HG02623 (cell line): ENCODE measurements at regions not wholly inside any gene's neighbourhood (a gene's known extent, or its start where the extent isn't known, plus 50 kb on each side); places are given as distances from the start of the nearest gene placed in this dataset.
"Not testable (repeated sequence)": the region's sequence is repeated elsewhere in the genome, so short reads cannot be mapped to it uniquely, and the experiment has no call there.

Experiments used
- ATAC-seq: cut with Tn5 transposase; IDR thresholded peaks from one replicate; pipeline ENCODE4 v1.9.1; 2021; ENCODE audit warnings: moderate library complexity; ENCODE audit not compliant: unreplicated experiment

DNA sequence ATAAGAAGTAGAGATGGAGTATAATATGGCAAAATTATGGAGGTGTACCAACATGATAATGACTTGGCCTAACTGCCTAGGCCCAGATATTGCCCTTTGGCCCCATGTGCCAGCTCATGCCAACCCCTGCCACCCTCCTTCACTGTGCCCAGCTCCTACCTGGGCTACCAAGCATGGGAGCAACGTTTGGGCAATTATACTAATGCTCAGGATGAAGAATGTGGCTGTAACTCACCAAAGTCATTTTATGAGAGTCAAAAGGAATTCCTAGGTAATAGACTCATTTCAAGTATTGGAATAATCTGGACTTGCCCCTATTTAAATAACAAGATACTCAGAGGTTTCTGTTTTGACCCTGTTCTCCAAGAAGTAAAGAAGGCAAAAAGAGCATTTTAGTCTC is 240.2 kb upstream of the IL12A start:
- ATAC-seq: no peak

DNA sequence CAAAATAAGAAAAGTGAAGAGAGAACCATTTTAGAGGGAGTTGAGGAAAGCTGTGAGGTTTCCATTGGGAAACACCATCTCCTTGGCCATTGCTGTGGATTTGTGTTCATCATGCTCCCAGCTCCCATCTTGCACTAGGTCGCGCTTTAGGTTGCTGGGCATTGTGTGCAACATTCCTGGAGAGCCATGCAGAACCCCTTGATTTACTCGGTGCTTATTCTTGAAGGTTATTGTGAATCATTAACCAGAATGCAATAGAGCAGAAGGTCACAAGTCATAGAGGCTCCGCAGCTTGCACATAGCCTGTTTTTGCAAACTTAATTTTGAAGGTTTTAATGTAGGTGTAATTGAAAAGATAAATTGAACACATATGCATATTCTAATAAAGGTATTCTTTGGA is 239.2 kb upstream of the IL12A start:
- no peak for ATAC-seq

DNA sequence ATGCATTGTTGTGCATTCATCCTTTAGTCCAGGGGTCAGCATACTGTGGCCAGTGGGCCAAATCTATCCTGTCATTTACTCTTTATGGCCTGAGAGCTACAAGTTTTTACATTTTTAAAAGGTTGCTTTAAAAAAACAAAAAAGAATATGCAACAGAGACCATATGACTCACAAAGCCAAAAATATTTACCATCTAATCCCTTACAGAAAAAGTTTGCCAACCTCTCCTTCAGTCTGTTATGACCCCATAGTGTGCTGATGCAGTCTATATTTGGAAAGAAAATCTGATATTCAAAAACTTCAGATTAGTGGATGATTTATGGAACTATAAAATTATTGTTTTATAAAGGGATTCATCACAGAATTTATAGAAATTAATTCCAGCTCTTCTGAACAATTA is 237.5 kb upstream of the IL12A start:
- ATAC-seq: no peak

DNA sequence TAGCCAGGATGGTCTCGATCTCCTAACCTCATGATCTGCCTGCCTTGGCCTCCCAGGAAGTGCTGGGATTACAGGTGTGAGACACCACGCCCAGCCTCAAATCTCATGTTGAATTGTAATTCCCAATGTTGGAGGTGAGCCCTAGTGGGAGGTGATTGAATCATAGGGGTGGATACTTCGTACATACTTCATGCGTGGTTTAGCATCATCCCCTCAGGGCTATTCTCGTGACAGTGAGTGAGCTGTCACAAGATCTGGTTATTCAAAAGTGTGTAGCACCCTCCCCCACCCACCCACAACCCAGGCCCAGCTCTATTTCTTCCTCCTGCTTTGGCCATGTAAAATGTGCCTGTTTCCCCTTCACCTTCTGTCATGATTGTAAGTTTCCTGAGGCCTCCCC is 236.9 kb upstream of the IL12A start:
- no peak for ATAC-seq

DNA sequence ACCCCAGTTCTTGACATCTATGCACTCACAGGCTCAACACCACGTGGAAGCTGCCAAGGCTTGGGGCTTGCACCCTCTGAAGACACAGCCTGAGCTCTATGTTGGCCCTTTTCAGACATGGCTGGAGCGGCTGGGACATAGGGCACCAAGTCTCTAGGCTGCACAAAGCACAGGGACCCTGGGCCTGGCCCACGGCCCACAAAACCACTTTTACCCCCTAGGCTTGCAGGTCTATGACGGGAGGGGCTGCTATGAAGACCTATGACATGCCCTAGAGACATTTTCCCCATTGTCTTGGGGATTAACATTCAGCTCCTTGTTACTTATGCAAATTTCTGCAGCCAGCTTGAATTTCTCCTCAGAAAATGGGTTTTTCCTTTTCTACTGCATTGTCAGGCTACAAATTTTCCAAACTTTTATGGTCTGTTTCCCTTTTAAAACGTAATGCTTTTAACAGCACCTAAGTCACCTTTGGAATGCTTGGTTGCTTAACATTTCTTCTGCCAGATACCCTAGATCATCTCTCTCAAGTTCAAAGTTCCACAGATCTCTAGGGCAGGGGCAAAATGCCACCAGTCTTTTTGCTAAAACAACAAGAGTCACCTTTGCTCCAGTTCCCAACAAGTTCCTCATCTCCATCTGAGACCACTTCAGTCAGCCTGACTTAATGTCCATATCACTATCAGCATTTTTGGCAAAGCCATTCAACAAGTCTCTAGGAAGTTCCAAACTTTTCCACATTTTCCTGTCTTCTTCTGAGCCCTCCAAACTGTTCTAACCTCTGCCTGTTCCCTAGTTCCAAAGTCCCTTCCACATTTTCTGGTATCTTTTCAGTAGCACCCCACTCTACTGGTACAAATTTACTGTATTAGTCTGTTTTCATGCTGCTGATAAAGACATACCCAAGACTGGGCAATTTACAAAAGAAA is 232.1 kb upstream of the IL12A start:
- ATAC-seq: not testable (repeated sequence)

DNA sequence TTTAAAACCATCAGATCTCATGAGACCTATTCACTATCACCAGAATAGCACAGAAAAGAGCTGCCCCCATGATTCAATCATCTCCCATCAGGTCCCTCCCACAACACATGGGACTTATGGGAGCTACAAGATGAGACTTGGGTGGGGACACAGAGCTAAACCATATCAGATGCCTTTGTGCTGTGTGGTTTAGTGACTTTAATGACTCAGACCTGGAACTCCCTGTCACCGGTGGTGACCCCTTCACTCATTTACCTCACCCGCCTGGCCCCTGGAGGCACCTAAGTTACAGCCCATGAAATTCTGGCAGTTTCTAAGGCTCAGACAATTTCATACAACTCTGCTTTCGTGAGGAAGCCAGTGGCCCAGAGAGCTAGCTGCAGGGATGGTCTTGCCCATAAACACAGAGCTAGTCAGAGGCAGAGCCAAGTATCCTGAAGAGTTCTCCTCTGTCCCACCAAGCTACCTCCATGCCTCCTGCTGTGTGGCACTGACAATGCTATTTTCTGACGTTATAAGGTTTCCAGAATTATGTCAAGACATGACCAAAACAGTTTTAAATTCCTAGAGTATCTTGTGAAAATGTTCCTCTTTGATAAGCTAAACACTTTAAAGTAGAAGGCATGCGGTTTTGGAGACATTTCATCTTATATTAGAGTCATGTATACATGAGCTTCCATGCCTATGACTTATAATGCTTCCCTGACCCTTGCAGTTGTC is 231.1 kb upstream of the IL12A start:
- no peak for ATAC-seq

DNA sequence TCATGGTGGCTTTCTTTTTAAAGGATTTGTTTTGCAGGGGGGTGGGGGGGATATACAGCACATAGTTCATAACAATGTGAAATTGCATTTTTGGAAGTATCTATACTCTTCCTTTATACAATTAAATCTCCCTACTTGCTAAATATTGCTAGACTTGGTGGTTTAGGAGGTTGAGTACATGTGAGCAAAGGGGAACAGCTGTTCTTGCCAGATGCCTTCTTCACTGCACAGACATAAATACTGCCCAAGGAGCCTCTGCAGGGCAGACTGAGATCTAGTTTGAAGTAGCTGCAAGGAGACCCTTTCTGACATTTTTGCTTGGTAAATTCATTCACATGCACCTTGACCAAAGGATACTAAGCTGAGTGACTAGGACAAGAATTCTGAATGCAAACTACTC is 228.6 kb upstream of the IL12A start:
- no peak for ATAC-seq

DNA sequence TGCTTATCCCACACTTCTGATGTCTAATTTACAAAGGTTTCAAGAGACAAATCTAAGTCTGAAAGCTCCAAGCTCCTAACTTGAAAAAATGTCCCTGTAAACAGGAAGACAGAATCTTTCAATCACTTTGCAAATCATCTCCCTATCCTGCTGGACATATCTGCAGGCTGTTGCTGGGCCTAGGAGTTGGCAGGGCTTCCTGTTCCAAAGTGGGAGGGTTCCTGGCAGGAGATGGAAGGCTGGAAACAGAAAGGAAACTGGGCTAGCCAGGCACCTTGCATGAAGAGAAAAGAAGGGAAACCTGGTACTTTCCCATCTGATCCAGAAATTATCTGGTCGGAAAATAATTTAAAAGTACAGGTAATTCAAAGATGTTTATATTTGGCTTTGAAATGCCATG is 227.3 kb upstream of the IL12A start:
- no peak for ATAC-seq

DNA sequence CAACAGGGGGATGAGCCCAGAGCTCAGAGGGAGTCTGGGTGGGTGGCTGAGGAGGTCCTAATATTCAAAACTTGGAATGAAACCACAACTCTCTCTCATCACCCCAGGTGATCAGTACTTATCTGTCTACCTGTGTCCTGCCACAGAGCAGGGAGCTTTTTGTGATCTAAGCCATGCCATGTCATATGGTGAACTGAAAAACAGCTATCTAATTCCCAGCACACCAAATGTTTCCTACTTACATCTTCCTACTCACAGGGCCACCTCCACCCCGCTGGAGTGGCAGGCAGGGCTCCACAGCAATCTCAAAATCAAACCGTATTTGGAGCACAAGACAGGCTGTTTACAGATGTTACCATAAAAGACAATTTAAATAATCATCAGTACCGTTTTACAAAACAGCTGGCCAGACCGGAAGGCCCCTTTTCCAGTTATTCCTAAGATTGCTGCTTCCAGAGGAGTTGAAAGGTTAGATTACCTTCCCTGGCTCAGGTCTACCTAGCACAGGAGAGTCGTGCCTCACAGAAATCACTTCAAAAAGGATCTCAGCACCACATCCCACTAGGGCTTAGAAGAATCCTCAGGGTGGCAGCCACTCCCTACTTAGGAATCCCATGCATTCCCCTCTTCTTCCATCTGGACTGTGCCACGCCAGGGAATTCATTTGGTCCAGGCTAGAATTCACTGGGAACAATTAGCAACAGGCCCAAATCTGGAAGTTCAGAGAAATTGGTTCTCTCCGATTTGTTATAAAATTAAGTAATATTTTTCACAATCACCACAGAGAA is 226.6 kb upstream of the IL12A start:
- ATAC-seq: no peak

DNA sequence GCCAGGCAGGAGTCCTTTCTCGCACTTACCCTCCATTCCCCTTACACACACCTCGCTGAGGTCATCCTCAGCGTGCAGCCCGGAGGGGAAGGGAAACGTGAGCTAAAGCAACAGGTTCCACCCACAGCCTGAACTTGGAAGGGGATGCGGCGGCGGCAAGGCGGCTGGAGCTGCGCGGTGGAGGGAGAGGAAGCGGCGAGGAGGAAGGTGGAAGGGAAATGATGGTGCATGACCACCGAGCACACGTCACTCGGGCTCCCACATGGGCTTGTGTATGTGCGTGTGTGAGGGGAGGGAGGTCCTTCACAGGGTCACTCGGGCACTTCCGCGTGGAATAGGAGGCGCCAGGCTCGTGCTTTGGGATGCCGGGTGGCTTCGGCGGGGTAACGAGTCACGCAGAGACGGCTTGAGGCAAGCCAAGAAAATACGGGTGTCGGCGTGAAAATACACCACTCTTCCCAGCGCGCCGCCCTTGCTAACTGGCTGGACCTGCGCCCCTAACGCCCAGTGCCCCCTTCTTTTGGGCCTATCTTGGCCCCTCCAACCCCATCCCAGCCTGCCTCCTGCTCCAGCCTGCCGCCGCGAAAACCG is 225.5 kb upstream of the IL12A start:
- ATAC-seq: peak; percentile 20

DNA sequence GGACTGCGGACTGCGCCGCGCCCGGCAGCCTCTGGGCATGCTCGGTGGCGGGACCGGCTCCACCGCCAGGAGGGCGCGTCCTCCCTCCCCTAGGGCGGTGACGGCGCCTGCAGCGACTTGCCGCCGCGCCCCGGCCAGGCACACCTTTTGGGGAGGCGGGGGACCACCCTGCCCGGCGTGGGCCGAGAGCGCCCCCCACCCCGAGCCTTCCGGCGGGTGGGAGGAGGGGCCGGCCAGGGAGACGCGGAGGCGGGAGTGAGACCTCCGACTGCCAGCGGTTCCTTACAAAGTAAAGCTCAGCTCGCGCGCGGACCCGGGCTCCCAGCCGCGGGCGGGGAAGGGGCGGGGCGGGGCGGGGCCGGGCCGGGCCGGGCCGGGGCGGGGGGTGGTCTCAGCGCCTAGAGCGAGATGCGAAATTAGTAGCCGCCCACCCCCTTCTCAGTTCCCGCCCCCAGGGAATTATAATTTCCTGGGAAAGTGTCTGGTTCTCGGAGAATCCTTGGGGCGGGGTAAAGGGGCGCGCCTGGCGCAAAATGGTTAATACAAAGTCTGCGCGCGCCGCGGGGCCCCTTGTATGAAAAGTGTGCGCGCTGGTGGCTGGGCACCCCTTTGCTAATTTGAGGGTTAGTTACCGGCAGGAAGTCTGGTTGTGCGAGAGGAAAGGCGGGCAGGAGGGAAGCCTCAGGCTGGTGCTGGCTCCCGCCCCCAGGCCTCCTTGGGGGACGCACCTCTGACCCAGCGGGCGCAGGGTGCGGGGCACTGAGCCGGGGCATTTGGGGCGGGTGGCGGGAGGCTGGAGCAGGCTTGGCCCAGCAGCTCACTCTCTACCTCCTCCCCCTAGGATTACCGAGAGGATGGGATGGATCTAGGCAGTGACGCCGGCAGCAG is 224.8 kb upstream of the IL12A start:
- peak; percentile 59 for ATAC-seq

DNA sequence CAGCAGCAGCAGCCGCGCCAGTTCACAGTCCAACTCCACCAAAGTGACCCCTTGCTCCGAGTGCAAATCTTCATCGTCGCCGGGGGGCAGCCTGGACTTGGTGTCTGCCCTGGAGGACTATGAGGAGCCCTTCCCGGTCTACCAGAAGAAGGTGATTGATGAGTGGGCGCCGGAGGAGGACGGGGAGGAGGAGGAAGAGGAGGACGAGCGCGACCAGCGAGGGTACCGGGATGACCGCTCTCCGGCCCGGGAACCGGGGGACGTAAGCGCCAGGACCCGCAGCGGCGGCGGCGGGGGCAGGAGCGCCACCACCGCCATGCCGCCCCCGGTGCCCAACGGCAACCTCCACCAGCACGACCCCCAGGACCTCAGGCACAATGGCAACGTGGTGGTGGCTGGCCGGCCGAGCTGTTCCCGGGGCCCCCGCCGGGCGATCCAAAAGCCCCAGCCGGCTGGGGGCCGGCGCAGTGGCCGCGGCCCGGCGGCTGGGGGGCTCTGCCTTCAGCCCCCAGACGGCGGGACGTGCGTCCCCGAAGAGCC is 224.1 kb upstream of the IL12A start:
- ATAC-seq: no peak

DNA sequence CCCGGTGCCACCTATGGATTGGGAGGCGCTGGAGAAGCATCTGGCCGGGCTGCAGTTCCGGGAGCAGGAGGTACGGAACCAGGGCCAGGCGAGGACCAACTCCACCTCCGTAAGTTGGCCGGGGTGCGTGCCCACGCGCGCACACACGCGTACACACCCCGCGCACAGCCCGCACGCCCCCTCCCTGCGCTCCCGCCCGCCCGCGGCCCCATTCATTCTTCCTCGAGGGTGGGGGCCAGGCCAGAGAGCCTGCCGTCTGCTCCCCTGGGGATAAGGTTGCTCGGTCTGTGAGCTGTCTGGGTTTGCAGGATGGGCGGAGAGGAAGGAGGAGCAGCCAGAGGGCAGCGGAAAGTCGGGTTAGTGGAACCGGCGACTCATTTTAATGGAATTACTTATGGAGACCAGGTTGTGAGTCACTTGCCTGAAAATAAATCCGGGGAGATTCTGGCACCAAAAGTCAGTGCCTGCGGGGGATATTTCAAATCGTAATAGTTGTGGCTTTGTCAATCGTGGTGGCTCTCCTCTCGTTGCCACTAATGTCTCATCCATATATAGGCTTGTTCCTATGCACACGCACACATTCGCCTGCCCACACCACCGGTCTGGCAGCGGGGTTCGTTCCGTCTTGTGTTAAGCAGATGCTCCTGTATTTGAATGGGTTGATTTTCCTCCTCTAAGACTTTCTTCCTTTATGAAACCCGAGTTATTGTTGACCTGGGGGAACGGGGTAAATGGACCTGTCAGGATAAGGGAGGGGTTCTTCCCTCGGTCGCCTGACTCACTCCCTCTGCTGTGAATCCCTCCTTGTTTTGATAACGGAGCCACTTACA is 223.4 kb upstream of the IL12A start:
- no peak for ATAC-seq

DNA sequence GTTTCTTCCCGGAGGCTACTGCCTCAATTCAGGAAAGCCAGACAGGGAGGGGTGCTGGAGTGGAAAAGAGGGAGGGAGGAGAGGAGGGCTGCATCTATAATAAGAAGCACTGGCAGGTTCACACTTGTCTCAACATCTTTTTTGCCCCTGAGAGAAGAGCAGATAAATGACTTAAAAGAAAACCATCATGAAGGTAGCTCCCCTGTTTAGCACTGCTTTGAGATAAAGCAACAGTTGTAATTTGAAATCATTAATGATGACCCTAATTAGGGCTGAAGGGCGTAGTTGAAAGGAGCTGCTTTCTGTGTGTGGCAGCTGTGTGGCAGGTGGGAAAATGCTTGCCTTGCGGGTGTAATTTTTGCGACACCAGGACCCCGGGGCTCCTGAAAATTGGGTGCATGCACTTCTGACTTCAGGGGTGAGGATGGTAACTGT is 222.8 kb upstream of the IL12A start:
- no peak for ATAC-seq

DNA sequence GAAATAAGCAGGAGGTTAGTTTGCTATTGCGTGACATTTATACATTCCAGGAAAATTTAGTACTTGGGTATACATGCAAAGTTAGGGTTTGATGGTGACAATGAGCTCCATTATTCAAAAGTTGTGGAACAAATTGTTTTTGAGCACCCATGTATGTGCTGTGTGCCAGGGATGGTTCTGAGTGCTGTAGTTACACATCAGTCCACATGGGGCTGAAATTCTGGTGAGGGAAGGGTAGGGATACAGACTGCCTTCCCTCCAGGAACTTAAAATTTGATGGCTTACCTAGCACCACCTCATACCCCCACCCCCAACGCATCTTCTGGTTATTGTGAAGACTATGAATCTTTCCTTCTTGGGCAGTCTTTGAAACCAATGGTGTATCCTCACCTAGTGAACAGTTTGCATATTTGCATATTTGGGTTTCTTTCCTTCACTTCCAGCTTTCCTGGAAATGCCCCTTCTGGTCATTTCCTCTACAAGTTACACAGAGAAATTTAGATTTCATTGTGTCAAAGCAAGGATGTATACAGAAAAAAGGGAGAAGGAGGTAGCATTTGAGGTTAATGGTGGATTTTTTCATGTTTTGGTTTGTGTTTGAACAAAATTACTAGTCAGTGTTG is 222.0 kb upstream of the IL12A start:
- no peak for ATAC-seq

DNA sequence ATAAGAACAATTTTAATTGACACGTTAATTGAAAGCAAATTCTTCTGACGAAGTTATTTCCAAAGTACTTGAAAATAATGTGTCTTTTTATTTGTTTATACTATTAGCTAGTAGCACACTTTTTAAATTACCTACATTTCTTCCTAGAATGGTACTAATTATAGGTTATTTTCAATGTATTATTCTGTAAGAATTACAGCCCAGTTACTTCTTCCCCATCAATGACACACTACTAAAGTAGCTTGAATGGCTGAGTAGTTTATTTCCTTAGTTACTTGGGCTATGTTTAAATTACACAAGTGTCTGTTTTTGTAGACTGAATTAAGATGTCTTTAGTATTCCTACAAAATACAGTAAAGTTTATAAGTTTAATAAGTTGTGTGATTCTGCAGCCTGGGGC is 217.6 kb upstream of the IL12A start:
- no peak for ATAC-seq

DNA sequence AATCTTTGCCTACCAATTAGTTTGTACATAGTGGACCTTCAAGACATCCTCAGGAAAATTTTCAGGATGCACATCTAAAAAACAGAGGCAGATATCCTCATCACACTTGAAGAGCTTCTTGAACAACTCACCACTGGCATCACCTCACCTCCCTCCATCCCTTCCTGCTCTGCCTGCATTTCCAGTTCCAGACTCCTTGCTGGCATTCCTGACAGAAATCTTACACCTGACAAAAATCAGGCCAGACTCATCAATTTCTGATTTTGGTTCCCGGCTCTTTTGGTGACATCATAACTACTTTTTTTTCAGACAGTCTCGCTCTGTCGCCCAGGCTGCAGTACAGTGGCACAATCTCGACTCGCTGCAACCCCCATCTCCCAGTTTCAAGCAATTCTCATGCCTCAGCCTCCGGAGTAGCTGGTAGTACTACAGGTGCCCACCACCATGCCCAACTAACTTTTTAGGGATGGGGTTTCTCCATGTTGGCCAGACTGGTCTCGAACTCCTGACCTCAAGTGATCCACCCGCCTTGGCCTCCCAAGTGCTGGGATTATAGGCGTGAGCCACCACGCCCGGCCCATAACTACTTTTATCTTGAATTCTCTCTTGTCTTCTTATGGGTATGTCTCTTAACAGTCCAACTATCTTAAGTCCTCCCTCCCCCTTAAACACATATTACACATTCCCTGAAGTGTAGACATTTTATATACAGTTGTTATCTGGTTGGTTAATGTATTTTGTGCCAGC is 216.6 kb upstream of the IL12A start:
- ATAC-seq: no peak

DNA sequence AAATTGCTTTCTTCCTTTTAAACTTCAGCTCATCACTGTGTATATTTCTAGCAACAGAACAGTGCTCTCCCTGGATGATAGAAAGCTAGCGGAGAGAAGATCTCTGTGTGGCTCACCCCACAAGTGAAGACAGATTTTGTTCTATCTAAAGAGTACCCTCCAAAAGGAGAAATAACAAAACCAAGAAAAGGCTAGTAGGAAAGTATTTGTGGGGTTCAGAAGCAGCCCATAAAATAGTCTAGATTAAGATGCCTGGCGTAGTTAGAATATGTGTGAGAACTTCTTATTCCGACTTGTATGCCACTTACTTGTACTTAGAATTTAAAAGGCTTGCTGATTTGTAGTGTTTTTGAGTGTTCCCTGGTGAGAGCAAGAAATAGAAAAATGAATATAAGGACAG is 214.9 kb upstream of the IL12A start:
- ATAC-seq: no peak
